SIG-M5 treated with dmso at 0.1 percent for 504 hours (cell line): ENCODE measurements at regions not wholly inside any gene's neighbourhood (a gene's known extent, or its start where the extent isn't known, plus 50 kb on each side); places are given as distances from the start of the nearest gene placed in this dataset.
A peak's percentile ranks its signal among the peaks of the same experiment; 100 is the strongest.

Experiments used
- DNase-seq: peaks from one replicate; lab custom pipeline; 2025; ENCODE audit not compliant: unreplicated experiment; lab: John Stamatoyannopoulos, UW

- DNase-seq = no peak
Measured at GRCh38 chr2:164102366-164102765, 366.6 kb upstream of the FIGN start.

GRCh38 chr2:164091673-164092072 lies 355.9 kb upstream of the FIGN start:
- DNase-seq = no peak

- DNase-seq = no peak
Measured at GRCh38 chr2:164090533-164090932, 354.7 kb upstream of the FIGN start.

- DNase-seq = no peak
Measured at GRCh38 chr2:164084066-164084465, 348.3 kb upstream of the FIGN start.

GRCh38 chr2:164080486-164080885 lies 344.7 kb upstream of the FIGN start:
- no peak for DNase-seq

GRCh38 chr2:164079258-164079657 lies 343.4 kb upstream of the FIGN start:
- DNase-seq = no peak

- no peak for DNase-seq
Measured at GRCh38 chr2:164078421-164078820, 342.6 kb upstream of the FIGN start.

- DNase-seq = no peak
Measured at GRCh38 chr2:164073101-164074074, 337.6 kb upstream of the FIGN start.

GRCh38 chr2:164069540-164069939 lies 333.7 kb upstream of the FIGN start:
- no peak for DNase-seq

- no peak for DNase-seq
Measured at GRCh38 chr2:164068063-164068462, 332.3 kb upstream of the FIGN start.

- DNase-seq = no peak
Measured at GRCh38 chr2:164066095-164066494, 330.3 kb upstream of the FIGN start.

GRCh38 chr2:164065038-164065437 lies 329.2 kb upstream of the FIGN start:
- DNase-seq = no peak

GRCh38 chr2:164061129-164061746 lies 325.4 kb upstream of the FIGN start:
- peak; percentile 26 for DNase-seq

- DNase-seq = no peak
Measured at GRCh38 chr2:164060031-164060430, 324.2 kb upstream of the FIGN start.

- DNase-seq = no peak
Measured at GRCh38 chr2:164055623-164056022, 319.8 kb upstream of the FIGN start.

- DNase-seq = no peak
Measured at GRCh38 chr2:164054651-164055050, 318.8 kb upstream of the FIGN start.

- no peak for DNase-seq
Measured at GRCh38 chr2:164053021-164053420, 317.2 kb upstream of the FIGN start.

- DNase-seq = no peak
Measured at GRCh38 chr2:164052006-164052405, 316.2 kb upstream of the FIGN start.

- no peak for DNase-seq
Measured at GRCh38 chr2:164048729-164049128, 312.9 kb upstream of the FIGN start.

GRCh38 chr2:164046040-164046439 lies 310.2 kb upstream of the FIGN start:
- no peak for DNase-seq

- DNase-seq = no peak
Measured at GRCh38 chr2:164044622-164045021, 308.8 kb upstream of the FIGN start.

- DNase-seq = no peak
Measured at GRCh38 chr2:164039270-164039669, 303.5 kb upstream of the FIGN start.
